ENCODE measurements at regions not wholly inside any gene's neighbourhood (a gene's known extent, or its start where the extent isn't known, plus 50 kb on each side); places are given as distances from the start of the nearest gene placed in this dataset.

- no peak overlapping the region for H3K4me3 ChIP-seq (ENCODE audit: low read depth, low read length)
- TF ChIP-seq CTCF (IDR thresholded peaks at IDR 0.05; ENCODE audit: low read depth, low read length, missing control alignments) = no peak
- in situ Hi-C loops (cut with HindIII; ENCODE audit: low sequenced_read_pairs) = no loop called here
- no peak for DNase-seq (ENCODE audit: low read depth)
Measured at GRCh38 chr18:47519706-47520105, 268.2 kb upstream of the SKOR2 start.

GRCh38 chr18:47519277-47519676 is 267.8 kb upstream of the SKOR2 start:
- TF ChIP-seq CTCF (IDR thresholded peaks at IDR 0.05; ENCODE audit: low read depth, low read length, missing control alignments) = no peak
- DNase-seq (ENCODE audit: low read depth) = no peak
- in situ Hi-C loops (cut with HindIII; ENCODE audit: low sequenced_read_pairs) = no loop called here
- H3K4me3 ChIP-seq (ENCODE audit: low read depth, low read length) = no peak overlapping the region

GRCh38 chr18:47513614-47514013 is 262.2 kb upstream of the SKOR2 start:
- DNase-seq (ENCODE audit: low read depth) = no peak
- in situ Hi-C loops (cut with HindIII; ENCODE audit: low sequenced_read_pairs) = no loop called here
- no peak for TF ChIP-seq CTCF (IDR thresholded peaks at IDR 0.05; ENCODE audit: low read depth, low read length, missing control alignments)

GRCh38 chr18:47512726-47513435 is 261.4 kb upstream of the SKOR2 start:
- no peak for TF ChIP-seq CTCF (IDR thresholded peaks at IDR 0.05; ENCODE audit: low read depth, low read length, missing control alignments)
- no peak overlapping the region for H3K4me3 ChIP-seq (ENCODE audit: low read depth, low read length)
- in situ Hi-C loops (cut with HindIII; ENCODE audit: low sequenced_read_pairs) = no loop called here
- DNase-seq (ENCODE audit: low read depth) = no peak

More at GRCh38 chr18:47513614-47514013, 262.2 kb upstream of the SKOR2 start:
- no peak overlapping the region for H3K4me3 ChIP-seq (ENCODE audit: low read depth, low read length)

GRCh38 chr18:47512056-47512455 is 260.6 kb upstream of the SKOR2 start:
- TF ChIP-seq CTCF (IDR thresholded peaks at IDR 0.05; ENCODE audit: low read depth, low read length, missing control alignments) = no peak
- no peak for DNase-seq (ENCODE audit: low read depth)
- in situ Hi-C loops (cut with HindIII; ENCODE audit: low sequenced_read_pairs) = no loop called here
- H3K4me3 ChIP-seq (ENCODE audit: low read depth, low read length) = no peak overlapping the region

- no peak overlapping the region for H3K4me3 ChIP-seq (ENCODE audit: low read depth, low read length)
- TF ChIP-seq CTCF (IDR thresholded peaks at IDR 0.05; ENCODE audit: low read depth, low read length, missing control alignments) = no peak
- in situ Hi-C loops (cut with HindIII; ENCODE audit: low sequenced_read_pairs) = no loop called here
- no peak for DNase-seq (ENCODE audit: low read depth)
Measured at GRCh38 chr18:47510831-47511230, 259.4 kb upstream of the SKOR2 start.

Data from astrocyte of the cerebellum (primary cell).